ENCODE measurements at regions not wholly inside any gene's neighbourhood (a gene's known extent, or its start where the extent isn't known, plus 50 kb on each side); places are given as distances from the start of the nearest gene placed in this dataset.

- Histone ChIP-seq H3K36me3 (ENCODE audit: control insufficient read depth, insufficient read depth, low read length) (no peaks in the 10 kb centered on the region), H3K27me3 (ENCODE audit: control insufficient read depth, insufficient read depth, low read length, poor library complexity, severe bottlenecking) (no peaks in the 10 kb centered on the region), H3K9me3 (ENCODE audit: control insufficient read depth, low read length) (no peaks in the 10 kb centered on the region), H3K27ac (ENCODE audit: insufficient read depth, low read depth, low read length, poor library complexity, severe bottlenecking) (no peak overlapping the region), H3K4me1 (ENCODE audit: control insufficient read depth, insufficient read depth, low read length) (peaks cover 7% of the 10 kb centered on the region), H3K4me3 (ENCODE audit: insufficient read depth, low read depth, low read length) (no peak overlapping the region)
- 58 to 60% methylated on average over 5 of the region's 5 CpGs for WGBS, 2 experiments
These were observed 148.5 kb upstream of the GYPC start for GRCh38 chr2:126507425-126507911.

GRCh38 chr2:126510356-126510755 is 145.6 kb upstream of the GYPC start:
- H3K27me3 ChIP-seq (ENCODE audit: control insufficient read depth, insufficient read depth, low read length, poor library complexity, severe bottlenecking): no peaks in the 10 kb centered on the region
- WGBS, 2 experiments: 100% methylated on average over 1 of the region's 1 CpG
- H3K36me3 ChIP-seq (ENCODE audit: control insufficient read depth, insufficient read depth, low read length): no peaks in the 10 kb centered on the region
- no peak overlapping the region for H3K4me3 ChIP-seq (ENCODE audit: insufficient read depth, low read depth, low read length)
- H3K27ac ChIP-seq (ENCODE audit: insufficient read depth, low read depth, low read length, poor library complexity, severe bottlenecking): no peak overlapping the region
- H3K4me1 ChIP-seq (ENCODE audit: control insufficient read depth, insufficient read depth, low read length): peaks cover 7% of the 10 kb centered on the region
- H3K9me3 ChIP-seq (ENCODE audit: control insufficient read depth, low read length): no peaks in the 10 kb centered on the region

- no peaks in the 10 kb centered on the region for H3K9me3 ChIP-seq (ENCODE audit: control insufficient read depth, low read length)
- H3K4me3 ChIP-seq (ENCODE audit: insufficient read depth, low read depth, low read length): no peak overlapping the region
- no peak overlapping the region for H3K27ac ChIP-seq (ENCODE audit: insufficient read depth, low read depth, low read length, poor library complexity, severe bottlenecking)
- no peaks in the 10 kb centered on the region for H3K27me3 ChIP-seq (ENCODE audit: control insufficient read depth, insufficient read depth, low read length, poor library complexity, severe bottlenecking)
- peaks cover 7% of the 10 kb centered on the region for H3K4me1 ChIP-seq (ENCODE audit: control insufficient read depth, insufficient read depth, low read length)
- 84 to 86% methylated on average over 7 of the region's 7 CpGs for WGBS, 2 experiments
- H3K36me3 ChIP-seq (ENCODE audit: control insufficient read depth, insufficient read depth, low read length): no peaks in the 10 kb centered on the region
These were observed 145.0 kb upstream of the GYPC start for GRCh38 chr2:126510960-126511359.

- WGBS, 2 experiments: 95 to 96% methylated on average over 6 of the region's 6 CpGs
- H3K9me3 ChIP-seq (ENCODE audit: control insufficient read depth, low read length): no peaks in the 10 kb centered on the region
- H3K27ac ChIP-seq (ENCODE audit: insufficient read depth, low read depth, low read length, poor library complexity, severe bottlenecking): no peak overlapping the region
- H3K27me3 ChIP-seq (ENCODE audit: control insufficient read depth, insufficient read depth, low read length, poor library complexity, severe bottlenecking): no peaks in the 10 kb centered on the region
- no peaks in the 10 kb centered on the region for H3K36me3 ChIP-seq (ENCODE audit: control insufficient read depth, insufficient read depth, low read length)
- H3K4me1 ChIP-seq (ENCODE audit: control insufficient read depth, insufficient read depth, low read length): peaks cover 5% of the 10 kb centered on the region
- H3K4me3 ChIP-seq (ENCODE audit: insufficient read depth, low read depth, low read length): no peak overlapping the region
These were observed 143.9 kb upstream of the GYPC start for GRCh38 chr2:126512026-126512425.

- Histone ChIP-seq H3K4me3 (ENCODE audit: insufficient read depth, low read depth, low read length) (no peak overlapping the region), H3K27me3 (ENCODE audit: control insufficient read depth, insufficient read depth, low read length, poor library complexity, severe bottlenecking) (no peaks in the 10 kb centered on the region), H3K36me3 (ENCODE audit: control insufficient read depth, insufficient read depth, low read length) (no peaks in the 10 kb centered on the region), H3K9me3 (ENCODE audit: control insufficient read depth, low read length) (no peaks in the 10 kb centered on the region), H3K4me1 (ENCODE audit: control insufficient read depth, insufficient read depth, low read length) (no peaks in the 10 kb centered on the region), H3K27ac (ENCODE audit: insufficient read depth, low read depth, low read length, poor library complexity, severe bottlenecking) (no peak overlapping the region)
- WGBS, 2 experiments: 85 to 92% methylated on average over 4 of the region's 4 CpGs
These were observed 142.9 kb upstream of the GYPC start for GRCh38 chr2:126513033-126513432.

GRCh38 chr2:126515471-126515870 is 140.5 kb upstream of the GYPC start:
- H3K36me3 ChIP-seq (ENCODE audit: control insufficient read depth, insufficient read depth, low read length): no peaks in the 10 kb centered on the region
- H3K9me3 ChIP-seq (ENCODE audit: control insufficient read depth, low read length): no peaks in the 10 kb centered on the region
- H3K4me3 ChIP-seq (ENCODE audit: insufficient read depth, low read depth, low read length): no peak overlapping the region
- no peaks in the 10 kb centered on the region for H3K27me3 ChIP-seq (ENCODE audit: control insufficient read depth, insufficient read depth, low read length, poor library complexity, severe bottlenecking)
- 65 to 91% methylated on average over 1 to 2 of the region's 2 CpGs for WGBS, 2 experiments
- no peaks in the 10 kb centered on the region for H3K4me1 ChIP-seq (ENCODE audit: control insufficient read depth, insufficient read depth, low read length)
- H3K27ac ChIP-seq (ENCODE audit: insufficient read depth, low read depth, low read length, poor library complexity, severe bottlenecking): no peak overlapping the region

- H3K27me3 ChIP-seq (ENCODE audit: control insufficient read depth, insufficient read depth, low read length, poor library complexity, severe bottlenecking): no peaks in the 10 kb centered on the region
- WGBS, 2 experiments: 80 to 81% methylated on average over 2 of the region's 2 CpGs
- H3K27ac ChIP-seq (ENCODE audit: insufficient read depth, low read depth, low read length, poor library complexity, severe bottlenecking): no peak overlapping the region
- no peaks in the 10 kb centered on the region for H3K36me3 ChIP-seq (ENCODE audit: control insufficient read depth, insufficient read depth, low read length)
- no peaks in the 10 kb centered on the region for H3K4me1 ChIP-seq (ENCODE audit: control insufficient read depth, insufficient read depth, low read length)
- no peak overlapping the region for H3K4me3 ChIP-seq (ENCODE audit: insufficient read depth, low read depth, low read length)
- H3K9me3 ChIP-seq (ENCODE audit: control insufficient read depth, low read length): no peaks in the 10 kb centered on the region
These were observed 137.8 kb upstream of the GYPC start for GRCh38 chr2:126518196-126518595.

GRCh38 chr2:126527836-126528490 is 128.0 kb upstream of the GYPC start:
- Histone ChIP-seq H3K36me3 (ENCODE audit: control insufficient read depth, insufficient read depth, low read length) (no peaks in the 10 kb centered on the region), H3K4me1 (ENCODE audit: control insufficient read depth, insufficient read depth, low read length) (no peaks in the 10 kb centered on the region), H3K4me3 (ENCODE audit: insufficient read depth, low read depth, low read length) (no peak overlapping the region), H3K27me3 (ENCODE audit: control insufficient read depth, insufficient read depth, low read length, poor library complexity, severe bottlenecking) (no peaks in the 10 kb centered on the region), H3K9me3 (ENCODE audit: control insufficient read depth, low read length) (no peaks in the 10 kb centered on the region), H3K27ac (ENCODE audit: insufficient read depth, low read depth, low read length, poor library complexity, severe bottlenecking) (no peak overlapping the region)
- 83 to 85% methylated on average over 8 of the region's 8 CpGs for whole genome bisulfite sequencing, 2 experiments

GRCh38 chr2:126531029-126531428 is 124.9 kb upstream of the GYPC start:
- H3K27ac ChIP-seq (ENCODE audit: insufficient read depth, low read depth, low read length, poor library complexity, severe bottlenecking): no peak overlapping the region
- H3K27me3 ChIP-seq (ENCODE audit: control insufficient read depth, insufficient read depth, low read length, poor library complexity, severe bottlenecking): no peaks in the 10 kb centered on the region
- H3K4me3 ChIP-seq (ENCODE audit: insufficient read depth, low read depth, low read length): no peak overlapping the region
- 100% methylated on average over 1 of the region's 3 CpGs; no CpG with 5 or more reads in 1 of the 2 experiments for WGBS, 2 experiments
- H3K4me1 ChIP-seq (ENCODE audit: control insufficient read depth, insufficient read depth, low read length): no peaks in the 10 kb centered on the region
- no peaks in the 10 kb centered on the region for H3K9me3 ChIP-seq (ENCODE audit: control insufficient read depth, low read length)
- H3K36me3 ChIP-seq (ENCODE audit: control insufficient read depth, insufficient read depth, low read length): no peaks in the 10 kb centered on the region

- Histone ChIP-seq H3K36me3 (ENCODE audit: control insufficient read depth, insufficient read depth, low read length) (no peaks in the 10 kb centered on the region), H3K4me3 (ENCODE audit: insufficient read depth, low read depth, low read length) (no peak overlapping the region), H3K4me1 (ENCODE audit: control insufficient read depth, insufficient read depth, low read length) (no peaks in the 10 kb centered on the region), H3K9me3 (ENCODE audit: control insufficient read depth, low read length) (no peaks in the 10 kb centered on the region), H3K27me3 (ENCODE audit: control insufficient read depth, insufficient read depth, low read length, poor library complexity, severe bottlenecking) (no peaks in the 10 kb centered on the region), H3K27ac (ENCODE audit: insufficient read depth, low read depth, low read length, poor library complexity, severe bottlenecking) (no peak overlapping the region)
- 92 to 94% methylated on average over 6 of the region's 6 CpGs for WGBS, 2 experiments
These were observed 121.5 kb upstream of the GYPC start for GRCh38 chr2:126534478-126534877.
